ENCODE measurements at regions not wholly inside any gene's neighbourhood (a gene's known extent, or its start where the extent isn't known, plus 50 kb on each side); places are given as distances from the start of the nearest gene placed in this dataset.

DNA sequence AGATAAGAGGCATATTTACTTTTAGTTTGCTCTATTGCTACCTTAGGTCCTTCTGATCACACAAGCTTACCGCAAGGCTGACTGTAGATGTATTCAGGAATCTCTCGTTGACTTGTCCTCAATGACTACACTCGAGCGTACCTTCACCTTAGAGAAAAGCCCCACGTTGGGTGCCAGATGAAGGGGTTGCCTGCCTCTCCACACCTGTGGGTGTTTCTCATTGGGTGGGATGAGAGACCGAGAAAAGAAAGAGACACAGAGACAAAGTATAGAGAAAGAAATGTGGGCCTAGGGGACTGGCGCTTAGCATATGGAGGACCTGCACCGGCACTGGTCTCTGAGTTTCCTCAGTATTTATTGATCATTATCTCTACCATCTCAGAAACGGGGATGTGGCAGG, 51.8 kb downstream of the ASCL4 start:
- DNase-seq (ENCODE audit: low spot score), result no peak
- TF ChIP-seq, protein P1, sequence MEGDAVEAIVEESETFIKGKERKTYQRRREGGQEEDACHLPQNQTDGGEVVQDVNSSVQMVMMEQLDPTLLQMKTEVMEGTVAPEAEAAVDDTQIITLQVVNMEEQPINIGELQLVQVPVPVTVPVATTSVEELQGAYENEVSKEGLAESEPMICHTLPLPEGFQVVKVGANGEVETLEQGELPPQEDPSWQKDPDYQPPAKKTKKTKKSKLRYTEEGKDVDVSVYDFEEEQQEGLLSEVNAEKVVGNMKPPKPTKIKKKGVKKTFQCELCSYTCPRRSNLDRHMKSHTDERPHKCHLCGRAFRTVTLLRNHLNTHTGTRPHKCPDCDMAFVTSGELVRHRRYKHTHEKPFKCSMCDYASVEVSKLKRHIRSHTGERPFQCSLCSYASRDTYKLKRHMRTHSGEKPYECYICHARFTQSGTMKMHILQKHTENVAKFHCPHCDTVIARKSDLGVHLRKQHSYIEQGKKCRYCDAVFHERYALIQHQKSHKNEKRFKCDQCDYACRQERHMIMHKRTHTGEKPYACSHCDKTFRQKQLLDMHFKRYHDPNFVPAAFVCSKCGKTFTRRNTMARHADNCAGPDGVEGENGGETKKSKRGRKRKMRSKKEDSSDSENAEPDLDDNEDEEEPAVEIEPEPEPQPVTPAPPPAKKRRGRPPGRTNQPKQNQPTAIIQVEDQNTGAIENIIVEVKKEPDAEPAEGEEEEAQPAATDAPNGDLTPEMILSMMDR (conservative IDR thresholded peaks at IDR 0.05; ENCODE audit: low read depth), result no peak
- ChIA-PET POLR2A (ENCODE audit: low non-redundant PET) (no interaction called here), CTCF (no interaction called here)
- no peak overlapping the region for H3K27ac ChIP-seq

DNA sequence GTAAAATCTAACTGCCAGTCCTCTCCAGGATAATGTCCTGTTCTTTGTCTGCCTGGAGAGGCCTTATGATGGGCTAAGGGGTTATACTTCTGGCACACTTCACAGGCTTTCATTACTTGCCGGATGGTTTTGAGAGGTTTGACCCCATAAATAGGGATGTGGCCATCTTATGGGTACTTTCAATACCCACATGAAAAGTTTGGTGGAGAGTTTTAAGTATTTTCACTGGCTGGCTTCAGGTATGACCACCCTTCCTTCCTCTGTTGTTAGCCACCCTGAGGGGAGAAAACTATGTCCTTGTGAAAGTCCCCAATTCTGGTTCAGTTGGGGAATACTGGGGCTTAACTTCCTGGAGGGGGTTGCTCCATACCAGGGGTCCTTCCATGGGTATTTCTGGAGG, 54.8 kb downstream of the ASCL4 start:
- CTCF ChIA-PET, result no interaction called here
- POLR2A ChIA-PET (ENCODE audit: low non-redundant PET), result no interaction called here
- TF ChIP-seq, protein P1 (conservative IDR thresholded peaks at IDR 0.05; ENCODE audit: low read depth), result no peak
- DNase-seq (ENCODE audit: low spot score), result no peak
- H3K27ac ChIP-seq, result no peak overlapping the region

DNA sequence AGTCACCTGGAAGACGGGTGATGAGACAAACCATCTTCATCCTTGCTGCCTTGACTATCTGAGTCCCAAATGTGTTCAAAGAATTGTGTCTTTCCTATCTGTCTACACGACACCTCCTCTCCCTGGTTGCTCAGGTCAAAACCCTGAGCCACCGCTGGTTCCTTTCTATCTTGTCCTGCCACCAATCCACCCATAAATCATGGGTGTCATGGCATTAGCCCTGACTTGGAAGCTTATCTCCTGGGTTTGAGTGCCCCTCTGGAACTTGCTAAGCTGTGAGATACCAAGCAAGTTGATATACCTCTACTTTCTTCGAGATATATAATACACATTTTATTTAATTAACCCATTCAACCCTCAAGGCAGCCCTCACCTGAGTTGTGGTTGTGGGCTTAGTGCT, 57.9 kb downstream of the ASCL4 start:
- CTCF ChIA-PET, result no interaction called here
- H3K27ac ChIP-seq, result no peak overlapping the region
- TF ChIP-seq, protein P1 (conservative IDR thresholded peaks at IDR 0.05; ENCODE audit: low read depth), result no peak
- no peak for DNase-seq (ENCODE audit: low spot score)
- POLR2A ChIA-PET (ENCODE audit: low non-redundant PET), result no interaction called here

DNA sequence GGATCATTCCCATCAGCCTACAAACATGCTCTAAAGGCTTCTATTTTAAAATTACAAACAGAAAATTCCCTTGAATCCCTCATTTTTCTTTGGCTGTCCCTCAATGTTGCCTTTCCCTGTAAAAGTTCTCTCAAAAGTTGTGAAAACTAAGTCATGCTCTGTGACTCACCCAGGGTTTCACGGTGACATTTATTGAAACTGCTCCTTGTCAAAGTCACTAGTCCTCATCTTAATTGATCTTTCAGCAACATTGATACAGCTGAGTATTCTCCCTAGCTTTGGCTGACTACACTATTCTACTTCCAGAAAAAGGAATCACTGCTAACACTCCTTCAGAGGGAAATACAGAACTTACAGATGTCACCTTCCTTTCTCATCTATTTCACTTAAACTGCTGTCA, 65.7 kb downstream of the ASCL4 start:
- POLR2A ChIA-PET (ENCODE audit: low non-redundant PET), result no interaction called here
- TF ChIP-seq, protein P1 (conservative IDR thresholded peaks at IDR 0.05; ENCODE audit: low read depth), result no peak
- CTCF ChIA-PET, result no interaction called here
- DNase-seq (ENCODE audit: low spot score), result no peak
- H3K27ac ChIP-seq, result no peak overlapping the region

DNA sequence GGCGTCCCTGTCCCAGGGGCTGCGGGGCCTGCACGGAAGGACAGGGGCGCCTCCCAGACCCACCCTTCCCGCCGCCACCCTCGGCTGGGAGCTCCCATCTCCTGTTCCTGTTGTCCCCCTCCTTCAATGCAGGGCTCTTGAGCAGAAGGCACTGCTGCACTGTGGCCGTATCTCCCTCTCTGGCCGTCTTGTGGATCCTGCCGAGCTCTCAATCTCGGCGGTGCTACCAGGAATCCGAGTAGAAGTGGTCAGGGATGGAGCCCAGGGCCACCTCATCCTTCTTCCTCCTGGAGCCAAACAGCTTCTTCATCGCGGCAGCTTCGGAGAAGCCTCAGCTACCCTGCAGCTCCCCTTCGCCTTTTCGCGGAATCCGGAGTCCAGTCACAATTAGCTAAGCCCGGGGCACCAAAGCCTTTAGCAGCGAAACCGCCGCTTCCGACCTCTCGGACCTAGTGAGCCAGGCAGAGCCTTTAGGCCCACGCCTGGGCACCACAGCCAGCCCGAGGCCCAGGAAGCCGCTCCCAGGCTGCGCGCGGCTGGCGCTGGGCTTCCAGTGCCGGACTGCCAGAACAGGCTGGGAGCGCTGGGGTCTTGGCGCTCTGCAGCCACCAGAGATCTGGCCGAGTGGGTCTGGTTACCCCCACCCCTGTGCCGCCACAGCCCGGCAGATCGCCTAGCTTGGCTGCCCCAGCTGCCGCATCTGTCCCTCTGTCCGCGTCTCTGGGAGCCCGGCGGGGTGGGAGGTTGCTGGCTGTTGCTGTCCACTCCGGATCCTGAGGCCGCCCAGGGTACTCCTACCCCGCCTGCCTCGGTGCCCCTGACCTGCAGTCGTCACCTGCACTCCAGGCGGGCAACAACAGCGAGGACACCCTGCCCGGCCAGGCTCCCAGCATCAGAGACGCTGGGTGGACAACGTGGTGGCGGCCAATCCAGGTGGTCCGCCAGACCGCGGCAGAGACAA, 69.1 kb downstream of the ASCL4 start:
- ChIA-PET POLR2A (ENCODE audit: low non-redundant PET) (no interaction called here), CTCF (no interaction called here)

DNA sequence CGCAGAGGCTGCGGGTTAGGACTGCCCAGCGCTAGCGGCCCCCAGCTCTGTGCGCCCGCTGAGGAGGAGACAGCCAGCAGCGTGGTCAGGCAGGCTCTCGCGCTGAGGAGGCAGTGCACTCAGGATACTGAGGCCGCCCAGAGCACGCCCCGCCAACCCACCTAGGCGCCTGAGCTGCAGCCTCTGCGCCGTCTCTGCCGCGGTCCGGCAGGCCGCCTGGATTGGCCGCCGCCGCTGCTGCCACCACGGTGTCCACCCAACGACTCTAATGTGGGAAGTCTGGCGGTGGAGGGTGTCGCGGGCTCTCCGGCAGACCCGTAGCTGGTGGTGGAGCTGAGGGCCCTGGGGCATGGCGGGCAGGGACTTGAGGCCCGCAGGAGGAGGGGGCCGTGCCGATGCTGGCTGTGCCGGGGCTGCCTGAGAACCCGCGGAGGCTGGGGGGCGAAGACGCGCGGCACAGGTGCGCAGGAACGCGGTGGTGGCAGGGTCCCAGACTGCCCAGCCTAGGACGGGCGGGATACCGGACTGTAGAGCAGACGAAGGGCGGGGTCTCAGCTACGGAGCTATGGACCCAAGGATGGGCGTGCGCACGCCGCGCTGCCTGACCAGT, 69.9 kb downstream of the ASCL4 start:
- H3K27ac ChIP-seq, result no peak overlapping the region
- POLR2A ChIA-PET (ENCODE audit: low non-redundant PET), result no interaction called here
- CTCF ChIA-PET, result no interaction called here
- no peak for DNase-seq (ENCODE audit: low spot score)
- TF ChIP-seq, protein P1 (conservative IDR thresholded peaks at IDR 0.05; ENCODE audit: low read depth), result no peak

More for the DNA sequence above, 69.1 kb downstream of the ASCL4 start:
- DNase-seq (ENCODE audit: low spot score), result no peak
- no peak overlapping the region for H3K27ac ChIP-seq
- TF ChIP-seq, protein P1 (conservative IDR thresholded peaks at IDR 0.05; ENCODE audit: low read depth), result no peak

Data from RWPE1 (cell line).